ENCODE measurements at regions not wholly inside any gene's neighbourhood (a gene's known extent, or its start where the extent isn't known, plus 50 kb on each side); places are given as distances from the start of the nearest gene placed in this dataset.

DNA sequence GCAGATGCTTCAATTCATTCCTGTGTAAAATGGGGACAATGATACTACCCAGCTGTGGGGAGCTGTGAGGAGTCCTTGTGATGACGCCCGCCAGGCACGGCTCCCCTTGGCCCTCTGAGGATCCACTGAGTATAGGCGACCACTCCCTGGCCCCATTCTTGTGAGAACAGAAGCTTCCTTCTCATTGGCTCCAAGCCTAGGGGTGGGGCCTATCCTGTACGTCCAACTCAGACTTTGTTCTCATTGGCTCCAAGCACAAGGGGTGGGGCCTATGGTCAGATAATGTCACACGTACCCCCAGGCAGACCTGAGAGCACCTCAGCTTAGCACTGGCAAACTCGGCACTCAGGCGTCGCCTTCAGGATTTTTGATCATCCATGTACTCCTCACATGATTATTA lies 232.9 kb upstream of the MVB12B start:
- intact Hi-C loops (cut with DNase I, micrococcal nuclease), result no loop called here
- peaks cover 0 to 2% of the 10 kb centered on the region in 2 experiments for H3K27me3 ChIP-seq (ENCODE audit: control insufficient read depth in 1 of 2, insufficient read depth in 2 of 2, low read length in 2 of 2)
- no peak for TF ChIP-seq CTCF (IDR thresholded peaks at IDR 0.05)
- ATAC-seq (ENCODE audit: poor library complexity), result no peak
- no peaks in the 10 kb centered on the region for H3K36me3 ChIP-seq (ENCODE audit: insufficient read depth, low read length)
- Mint-ChIP-seq H3K9me3 (no peaks in the 10 kb centered on the region), H3K36me3 (ENCODE audit: low read depth) (no peaks in the 10 kb centered on the region), H3K27me3 (peaks cover 4% of the 10 kb centered on the region), H3K27ac (no peak overlapping the region), H3K4me1 (ENCODE audit: low read depth) (no peaks in the 10 kb centered on the region), H3K4me3 (no peak overlapping the region)
- H3K9me3 ChIP-seq (ENCODE audit: control insufficient read depth in 1 of 2, insufficient read depth in 1 of 2, low read length in 2 of 2), result no peaks in the 10 kb centered on the region
- ChIA-PET POLR2A (no interaction called here), CTCF (no interaction called here)
- no peak overlapping the region for H3K27ac ChIP-seq (ENCODE audit: low read depth in 1 of 2, low read length in 2 of 2)
- no peak overlapping the region for H3K4me3 ChIP-seq (ENCODE audit: low read length)
- H3K4me1 ChIP-seq (ENCODE audit: insufficient read depth, low read length), result no peaks in the 10 kb centered on the region
- no peak for DNase-seq

GRCh38 chr9:126095546-126096190 lies 231.0 kb upstream of the MVB12B start:
- Histone ChIP-seq H3K27me3 (ENCODE audit: control insufficient read depth in 1 of 2, insufficient read depth in 2 of 2, low read length in 2 of 2) (peaks cover 0 to 2% of the 10 kb centered on the region in 2 experiments), H3K4me3 (ENCODE audit: low read length) (no peak overlapping the region), H3K4me1 (ENCODE audit: insufficient read depth, low read length) (no peaks in the 10 kb centered on the region), H3K27ac (ENCODE audit: low read depth in 1 of 2, low read length in 2 of 2) (no peak overlapping the region), H3K9me3 (ENCODE audit: control insufficient read depth in 1 of 2, insufficient read depth in 1 of 2, low read length in 2 of 2) (peaks cover 0 to 4% of the 10 kb centered on the region in 2 experiments), H3K36me3 (ENCODE audit: insufficient read depth, low read length) (no peaks in the 10 kb centered on the region)
- ChIA-PET POLR2A (no interaction called here), CTCF (no interaction called here)
- intact Hi-C loops (cut with DNase I, micrococcal nuclease), result no loop called here
- H3K4me3 Mint-ChIP-seq, result no peak overlapping the region
- no peak overlapping the region for H3K27ac Mint-ChIP-seq
- ATAC-seq (ENCODE audit: poor library complexity) (no peak), DNase-seq (no peak)
- no peaks in the 10 kb centered on the region for H3K4me1 Mint-ChIP-seq (ENCODE audit: low read depth)
- peaks cover 16% of the 10 kb centered on the region for H3K27me3 Mint-ChIP-seq
- H3K9me3 Mint-ChIP-seq, result no peaks in the 10 kb centered on the region
- H3K36me3 Mint-ChIP-seq (ENCODE audit: low read depth), result no peaks in the 10 kb centered on the region
- TF ChIP-seq CTCF (IDR thresholded peaks at IDR 0.05), result no peak

- no peaks in the 10 kb centered on the region for H3K36me3 Mint-ChIP-seq (ENCODE audit: low read depth)
- H3K4me3 ChIP-seq (ENCODE audit: low read length), result no peak overlapping the region
- H3K27ac ChIP-seq (ENCODE audit: low read depth in 1 of 2, low read length in 2 of 2), result no peak overlapping the region
- no peaks in the 10 kb centered on the region for H3K4me1 Mint-ChIP-seq (ENCODE audit: low read depth)
- POLR2A ChIA-PET, result no interaction called here
- peaks cover 0 to 2% of the 10 kb centered on the region in 2 experiments for H3K27me3 ChIP-seq (ENCODE audit: control insufficient read depth in 1 of 2, insufficient read depth in 2 of 2, low read length in 2 of 2)
- DNase-seq (no peak), ATAC-seq (ENCODE audit: poor library complexity) (no peak)
- H3K36me3 ChIP-seq (ENCODE audit: insufficient read depth, low read length), result no peaks in the 10 kb centered on the region
- TF ChIP-seq CTCF (IDR thresholded peaks at IDR 0.05), result no peak
- no peak overlapping the region for H3K4me3 Mint-ChIP-seq
- peaks cover 23% of the 10 kb centered on the region for H3K27me3 Mint-ChIP-seq
- CTCF ChIA-PET, result no interaction called here
- intact Hi-C loops (cut with DNase I, micrococcal nuclease), result no loop called here
- no peaks in the 10 kb centered on the region for H3K4me1 ChIP-seq (ENCODE audit: insufficient read depth, low read length)
- H3K27ac Mint-ChIP-seq, result no peak overlapping the region
- H3K9me3 Mint-ChIP-seq, result no peaks in the 10 kb centered on the region
- peaks cover 0 to 4% of the 10 kb centered on the region in 2 experiments for H3K9me3 ChIP-seq (ENCODE audit: control insufficient read depth in 1 of 2, insufficient read depth in 1 of 2, low read length in 2 of 2)
Observed at GRCh38 chr9:126096340-126096739, 230.3 kb upstream of the MVB12B start.
